ENCODE measurements at regions not wholly inside any gene's neighbourhood (a gene's known extent, or its start where the extent isn't known, plus 50 kb on each side); places are given as distances from the start of the nearest gene placed in this dataset.

- ATAC-seq (ENCODE audit: low FRiP score in 2 of 2) = no peak
- Histone ChIP-seq H3K4me1 (no peaks in the 10 kb centered on the region), H3K9me3 (no peaks in the 10 kb centered on the region), H3K36me3 (no peaks in the 10 kb centered on the region), H3K27ac (no peak overlapping the region), H3K4me3 (no peak overlapping the region), H3K27me3 (no peaks in the 10 kb centered on the region)
- DNase-seq = no peak
- TF ChIP-seq EP300 (IDR thresholded peaks at IDR 0.05) (no peak), POLR2AphosphoS5 (IDR thresholded peaks at IDR 0.05) (no peak), POLR2A (IDR thresholded peaks at IDR 0.05) (no peak), CTCF (IDR thresholded peaks at IDR 0.05) (no peak)
- 86 to 92% methylated on average over 6 of the region's 6 CpGs for WGBS, 2 donors
These were observed 332.9 kb upstream of the SHH start for GRCh38 chr7:156145184-156145583.

GRCh38 chr7:156143683-156144082 lies 331.4 kb upstream of the SHH start:
- DNase-seq (peak in 1 of 2 donors; percentile 38), ATAC-seq (ENCODE audit: low FRiP score in 2 of 2) (no peak)
- WGBS, 2 donors = 75 to 76% methylated on average over 5 to 7 of the region's 7 CpGs
- Histone ChIP-seq H3K27ac (no peak overlapping the region), H3K4me3 (no peak overlapping the region), H3K4me1 (no peaks in the 10 kb centered on the region), H3K36me3 (no peaks in the 10 kb centered on the region), H3K9me3 (no peaks in the 10 kb centered on the region), H3K27me3 (no peaks in the 10 kb centered on the region)
- TF ChIP-seq POLR2AphosphoS5 (IDR thresholded peaks at IDR 0.05) = no peak
- no peak for TF ChIP-seq CTCF (IDR thresholded peaks at IDR 0.05)
- no peak for TF ChIP-seq EP300 (IDR thresholded peaks at IDR 0.05)
- TF ChIP-seq POLR2A (IDR thresholded peaks at IDR 0.05) = no peak

GRCh38 chr7:156143158-156143557 lies 330.9 kb upstream of the SHH start:
- no peaks in the 10 kb centered on the region for H3K36me3 ChIP-seq
- no peaks in the 10 kb centered on the region for H3K27me3 ChIP-seq
- ATAC-seq (ENCODE audit: low FRiP score in 2 of 2) = no peak
- peak in 1 of 2 donors; percentile 66 for DNase-seq
- H3K4me3 ChIP-seq = no peak overlapping the region
- TF ChIP-seq POLR2A (IDR thresholded peaks at IDR 0.05) (no peak), EP300 (IDR thresholded peaks at IDR 0.05) (no peak), POLR2AphosphoS5 (IDR thresholded peaks at IDR 0.05) (no peak), CTCF (IDR thresholded peaks at IDR 0.05) (no peak)
- no peak overlapping the region for H3K27ac ChIP-seq
- H3K9me3 ChIP-seq = no peaks in the 10 kb centered on the region
- H3K4me1 ChIP-seq = no peaks in the 10 kb centered on the region
- WGBS, 2 donors = 92 to 94% methylated on average over 19 to 25 of the region's 25 CpGs

GRCh38 chr7:156141941-156142340 lies 329.7 kb upstream of the SHH start:
- ATAC-seq (ENCODE audit: low FRiP score in 2 of 2) (no peak), DNase-seq (no peak)
- TF ChIP-seq POLR2AphosphoS5 (IDR thresholded peaks at IDR 0.05) (no peak), EP300 (IDR thresholded peaks at IDR 0.05) (no peak), CTCF (IDR thresholded peaks at IDR 0.05) (no peak), POLR2A (IDR thresholded peaks at IDR 0.05) (no peak)
- Histone ChIP-seq H3K36me3 (no peaks in the 10 kb centered on the region), H3K4me1 (no peaks in the 10 kb centered on the region), H3K9me3 (no peaks in the 10 kb centered on the region), H3K27me3 (no peaks in the 10 kb centered on the region), H3K27ac (no peak overlapping the region), H3K4me3 (no peak overlapping the region)
- 54 to 56% methylated on average over 7 of the region's 7 CpGs for WGBS, 2 donors

- Histone ChIP-seq H3K36me3 (no peaks in the 10 kb centered on the region), H3K9me3 (no peaks in the 10 kb centered on the region), H3K27me3 (no peaks in the 10 kb centered on the region), H3K4me1 (no peaks in the 10 kb centered on the region), H3K4me3 (no peak overlapping the region), H3K27ac (no peak overlapping the region)
- no peak for ATAC-seq (ENCODE audit: low FRiP score in 2 of 2)
- TF ChIP-seq CTCF (IDR thresholded peaks at IDR 0.05) = no peak
- TF ChIP-seq POLR2A (IDR thresholded peaks at IDR 0.05) = no peak
- no peak for TF ChIP-seq POLR2AphosphoS5 (IDR thresholded peaks at IDR 0.05)
- TF ChIP-seq EP300 (IDR thresholded peaks at IDR 0.05) = no peak
- DNase-seq = no peak
- 73 to 85% methylated on average over 6 of the region's 6 CpGs for WGBS, 2 donors
These were observed 328.6 kb upstream of the SHH start for GRCh38 chr7:156140896-156141295.

Measured in upper lobe of left lung (tissue), 6 donors.